Heart left ventricle (tissue), 16 donors: ENCODE measurements at regions not wholly inside any gene's neighbourhood (a gene's known extent, or its start where the extent isn't known, plus 50 kb on each side); places are given as distances from the start of the nearest gene placed in this dataset.

Source experiments
- ATAC-seq, 4 donors: fragments of 200-7000 bp; cut with Tn5 transposase; one replicate each; pipeline ENCODE4 v1.9.1; 2020 to 2022; ENCODE audit warnings: moderate library complexity in 4 of 4, mild to moderate bottlenecking in 3 of 4, moderate number of reproducible peaks in 1 of 4
- DNase-seq, 5 donors: peaks; one replicate each; pipeline ENCODE4 v3.0.0-alpha.2; 2020
- H3K27ac ChIP-seq, 12 donors: fragments of 200-600 bp; sonication (generic) in 4 of 12; one replicate each; pipeline versions ENCODE4 v1.5.0 to v1.8.0; 2016 to 2022; ENCODE audit warnings: mild to moderate bottlenecking in 2 of 12
- H3K27me3 ChIP-seq, 9 donors: fragments of 200-600 bp; sonication (generic) in 2 of 9; one replicate each; pipeline versions ENCODE4 v1.5.1 to v1.8.0; 2016 to 2022; ENCODE audit warnings: mild to moderate bottlenecking in 3 of 9
- H3K36me3 ChIP-seq, 9 donors: fragments of 200-600 bp; sonication (generic) in 2 of 9; one replicate each; pipeline versions ENCODE4 v1.5.0 to v1.8.0; 2018 to 2022; ENCODE audit warnings: mild to moderate bottlenecking in 2 of 9
- H3K4me1 ChIP-seq, 12 donors: fragments of 200-600 bp; sonication (generic) in 4 of 12; one replicate each; pipeline versions ENCODE4 v1.5.0 to v1.8.0; 2016 to 2022; ENCODE audit warnings: mild to moderate bottlenecking in 3 of 12
- H3K4me3 ChIP-seq, 12 donors: fragments of 200-600 bp; sonication (generic) in 4 of 12; one replicate each; pipeline versions ENCODE4 v1.5.0 to v1.8.0; 2017 to 2022; ENCODE audit warnings: mild to moderate bottlenecking in 9 of 12, moderate library complexity in 4 of 12
- H3K9me3 ChIP-seq, 12 donors: fragments of 200-600 bp; sonication (generic) in 4 of 12; one replicate each; pipeline versions ENCODE4 v1.5.0 to v1.8.0; 2016 to 2022; ENCODE audit warnings: mild to moderate bottlenecking in 1 of 12
- POLR2A ChIP-seq, 2 donors: fragments of 450-650 bp; IDR thresholded peaks; one replicate each; pipeline ENCODE4 v1.6.1; 2017; ENCODE audit warnings: antibody characterized with exemption in 2 of 2, mild to moderate bottlenecking in 2 of 2, moderate library complexity in 2 of 2
- WGBS, 4 donors: extraction: QIAGEN DNeasy Blood & Tissue Kit in 2 of 4; methylation state at CpG; one replicate each; pipeline versions ENCODE4 v1.1.5 to v1.1.7; 2013 to 2018; 5-methylcytosine and 5-hydroxymethylcytosine counted together
- intact Hi-C, 10 donors: fragments of 100-400 bp; cut with DNase I; formaldehyde crosslinking; loops; one replicate each; pipeline versions ENCODE4 v1.11.1 to v1.14.2; 2022
- TF ChIP-seq, protein P1 (sequence below), 12 donors: fragments of 200-600 bp; sonication (generic) in 4 of 12; IDR thresholded peaks; one replicate each; pipeline versions ENCODE4 v1.5.0 to v1.8.0; 2018 to 2022; ENCODE audit warnings: antibody characterized with exemption in 12 of 12, mild to moderate bottlenecking in 5 of 12
- donor health status: ischemic (EF 13 %, LVEDD 7.1; RV severe dilation, severe dysfunction).
- donor health status: healthy with polysubstance abuse.
- donor health status: DM: no; HTN: yes; CAD: no.
- donor health status: DM: no; HTN: no; CAD: no.
- donor health status: ischemic (EF 25% LVEDD 6.9; RV normal size, moderate dysfunction).
- donor health status: ischemic (EF 25% LVEDD 5.7; RV mildly dilated, moderate dysfunction).
- donor health status: healthy.
- donor health status: DM: yes; HTN: yes; CAD: no.
- donor health status: ischemic (EF 35%, LVEDD 5.7; RV mildly dilated, moderate dysfunction).
- donor health status: nonischemic (EF 11% LVEDD 7.7; RV severe dilation, severe dysfunction).
- donor health status: DM: yes; HTN: yes; CAD: no.
- donor health status: PGD.
- donor health status: ischemic (EF 29% LVEDD 5.4; RV normal size, mild dysfunction).
- donor health status: nonischemic (EF 23%, LVEDD 6.1; RV moderate dilation, normal function).

GRCh38 chr20:57073402-57073801 lies 193.0 kb downstream of the BMP7 start:
- Histone ChIP-seq H3K27me3 (peaks cover 0 to 57% (median 31%) of the 10 kb centered on the region in 9 donors), H3K27ac (no peak overlapping the region), H3K4me1 (no peaks in the 10 kb centered on the region), H3K4me3 (no peak overlapping the region), H3K9me3 (peaks cover 0 to 15% (median 8%) of the 10 kb centered on the region in 12 donors), H3K36me3 (no peaks in the 10 kb centered on the region)
- no peak for DNase-seq
- WGBS, 4 donors = 67 to 84% (median 77%) methylated on average over 8 of the region's 8 CpGs
- ATAC-seq = no peak
- intact Hi-C loops = no loop called here
- TF ChIP-seq, protein P1, sequence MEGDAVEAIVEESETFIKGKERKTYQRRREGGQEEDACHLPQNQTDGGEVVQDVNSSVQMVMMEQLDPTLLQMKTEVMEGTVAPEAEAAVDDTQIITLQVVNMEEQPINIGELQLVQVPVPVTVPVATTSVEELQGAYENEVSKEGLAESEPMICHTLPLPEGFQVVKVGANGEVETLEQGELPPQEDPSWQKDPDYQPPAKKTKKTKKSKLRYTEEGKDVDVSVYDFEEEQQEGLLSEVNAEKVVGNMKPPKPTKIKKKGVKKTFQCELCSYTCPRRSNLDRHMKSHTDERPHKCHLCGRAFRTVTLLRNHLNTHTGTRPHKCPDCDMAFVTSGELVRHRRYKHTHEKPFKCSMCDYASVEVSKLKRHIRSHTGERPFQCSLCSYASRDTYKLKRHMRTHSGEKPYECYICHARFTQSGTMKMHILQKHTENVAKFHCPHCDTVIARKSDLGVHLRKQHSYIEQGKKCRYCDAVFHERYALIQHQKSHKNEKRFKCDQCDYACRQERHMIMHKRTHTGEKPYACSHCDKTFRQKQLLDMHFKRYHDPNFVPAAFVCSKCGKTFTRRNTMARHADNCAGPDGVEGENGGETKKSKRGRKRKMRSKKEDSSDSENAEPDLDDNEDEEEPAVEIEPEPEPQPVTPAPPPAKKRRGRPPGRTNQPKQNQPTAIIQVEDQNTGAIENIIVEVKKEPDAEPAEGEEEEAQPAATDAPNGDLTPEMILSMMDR (IDR thresholded peaks at IDR 0.05) = no peak
- no peak for TF ChIP-seq POLR2A (IDR thresholded peaks at IDR 0.05)

- Histone ChIP-seq H3K4me1 (no peaks in the 10 kb centered on the region), H3K36me3 (no peaks in the 10 kb centered on the region), H3K9me3 (peaks cover 0 to 25% (median 18%) of the 10 kb centered on the region in 12 donors), H3K4me3 (no peak overlapping the region), H3K27me3 (peaks cover 0 to 48% (median 23%) of the 10 kb centered on the region in 9 donors), H3K27ac (no peak overlapping the region)
- no peak for ATAC-seq
- no peak for DNase-seq
- TF ChIP-seq, protein P1 (IDR thresholded peaks at IDR 0.05) = no peak
- no peak for TF ChIP-seq POLR2A (IDR thresholded peaks at IDR 0.05)
- 76 to 82% (median 80%) methylated on average over 11 to 12 of the region's 12 CpGs for WGBS, 4 donors
- intact Hi-C loops = no loop called here
These were observed 192.1 kb downstream of the BMP7 start for GRCh38 chr20:57074386-57074785.

DNA sequence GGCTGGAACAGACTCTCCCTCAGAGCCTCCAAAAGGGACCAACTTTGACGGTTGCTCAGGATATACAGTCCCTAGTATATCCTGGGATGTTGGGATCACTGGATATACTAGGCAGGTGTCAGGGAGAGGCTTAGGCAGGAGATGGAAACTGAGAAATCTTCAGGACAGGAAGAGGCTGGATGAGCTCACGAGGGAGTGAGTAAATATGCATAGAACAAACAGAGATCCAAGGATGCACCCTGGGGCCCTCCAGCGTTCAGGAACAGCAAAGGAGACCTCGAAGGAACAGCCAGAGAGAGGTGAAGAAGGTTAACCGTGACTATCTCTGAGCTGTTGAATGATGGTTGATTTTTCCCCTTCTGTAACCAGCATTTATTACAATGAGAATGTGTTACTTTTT lies 191.3 kb downstream of the BMP7 start:
- no peak for TF ChIP-seq POLR2A (IDR thresholded peaks at IDR 0.05)
- TF ChIP-seq, protein P1 (IDR thresholded peaks at IDR 0.05) = no peak
- H3K4me1 ChIP-seq = no peaks in the 10 kb centered on the region
- no peaks in the 10 kb centered on the region for H3K36me3 ChIP-seq
- H3K27ac ChIP-seq = no peak overlapping the region
- H3K4me3 ChIP-seq = no peak overlapping the region
- intact Hi-C loops = no loop called here
- 71 to 76% (median 76%) methylated on average over 5 of the region's 5 CpGs for WGBS, 4 donors
- peaks cover 0 to 40% (median 15%) of the 10 kb centered on the region in 9 donors for H3K27me3 ChIP-seq
- peaks cover 0 to 33% (median 22%) of the 10 kb centered on the region in 12 donors for H3K9me3 ChIP-seq
- ATAC-seq (no peak), DNase-seq (no peak)

GRCh38 chr20:57075603-57076002 lies 190.8 kb downstream of the BMP7 start:
- no peaks in the 10 kb centered on the region for H3K4me1 ChIP-seq
- intact Hi-C loops = no loop called here
- H3K9me3 ChIP-seq = peaks cover 0 to 37% (median 22%) of the 10 kb centered on the region in 12 donors
- DNase-seq = no peak
- ATAC-seq = no peak
- H3K27ac ChIP-seq = no peak overlapping the region
- TF ChIP-seq, protein P1 (IDR thresholded peaks at IDR 0.05) = no peak
- TF ChIP-seq POLR2A (IDR thresholded peaks at IDR 0.05) = no peak
- H3K27me3 ChIP-seq = peaks cover 0 to 35% (median 13%) of the 10 kb centered on the region in 9 donors
- no peak overlapping the region for H3K4me3 ChIP-seq
- H3K36me3 ChIP-seq = no peaks in the 10 kb centered on the region
